Muscle layer of duodenum (tissue), 2 donors: ENCODE measurements at regions not wholly inside any gene's neighbourhood (a gene's known extent, or its start where the extent isn't known, plus 50 kb on each side); places are given as distances from the start of the nearest gene placed in this dataset.

Experiments
- H3K27ac ChIP-seq: one replicate; pipeline ENCODE4 v1.7.0; 2013; ENCODE audit warnings: mild to moderate bottlenecking, low read length
- H3K27me3 ChIP-seq: one replicate; pipeline ENCODE4 v1.7.0; 2013; ENCODE audit warnings: low read depth, mild to moderate bottlenecking, control low read depth, low read length
- H3K36me3 ChIP-seq, 2 donors: one replicate each; pipeline ENCODE4 v1.7.0; 2013; ENCODE audit warnings: low read length in 2 of 2, control low read depth in 1 of 2, mild to moderate bottlenecking in 1 of 2; ENCODE audit not compliant: insufficient read depth in 2 of 2, control insufficient read depth in 1 of 2
- H3K4me1 ChIP-seq, 2 donors: one replicate each; pipeline ENCODE4 v1.7.0; 2013; ENCODE audit warnings: low read length in 2 of 2, mild to moderate bottlenecking in 2 of 2, control low read depth in 1 of 2, moderate library complexity in 1 of 2; ENCODE audit not compliant: insufficient read depth in 2 of 2, control insufficient read depth in 1 of 2
- H3K4me3 ChIP-seq, 2 donors: one replicate each; pipeline ENCODE4 v1.7.0; 2013; ENCODE audit warnings: low read length in 2 of 2, low read depth in 1 of 2, mild to moderate bottlenecking in 1 of 2
- H3K9me3 ChIP-seq, 2 donors: one replicate each; pipeline ENCODE4 v1.7.0; 2013; ENCODE audit warnings: low read length in 2 of 2, control low read depth in 1 of 2, mild to moderate bottlenecking in 1 of 2; ENCODE audit not compliant: control insufficient read depth in 1 of 2
- donor health status: healthy.

GRCh38 chr2:40746191-40746590 is 294.3 kb upstream of the SLC8A1 start:
- Histone ChIP-seq H3K27ac (no peak overlapping the region), H3K27me3 (no peaks in the 10 kb centered on the region), H3K4me1 (no peaks in the 10 kb centered on the region), H3K4me3 (no peak overlapping the region), H3K9me3 (no peaks in the 10 kb centered on the region), H3K36me3 (no peaks in the 10 kb centered on the region)

- no peaks in the 10 kb centered on the region for H3K36me3 ChIP-seq
- H3K27me3 ChIP-seq: no peaks in the 10 kb centered on the region
- H3K27ac ChIP-seq: no peak overlapping the region
- no peak overlapping the region for H3K4me3 ChIP-seq
- H3K9me3 ChIP-seq: no peaks in the 10 kb centered on the region
- no peaks in the 10 kb centered on the region for H3K4me1 ChIP-seq
Observed at GRCh38 chr2:40751981-40752380, 300.1 kb upstream of the SLC8A1 start.

- Histone ChIP-seq H3K4me3 (no peak overlapping the region), H3K36me3 (no peaks in the 10 kb centered on the region), H3K27ac (no peak overlapping the region), H3K4me1 (no peaks in the 10 kb centered on the region), H3K27me3 (no peaks in the 10 kb centered on the region), H3K9me3 (no peaks in the 10 kb centered on the region)
Observed at GRCh38 chr2:40752796-40753195, 300.9 kb upstream of the SLC8A1 start.

GRCh38 chr2:40754912-40755311 is 303.0 kb upstream of the SLC8A1 start:
- Histone ChIP-seq H3K9me3 (no peaks in the 10 kb centered on the region), H3K4me1 (peaks cover 0 to 6% of the 10 kb centered on the region in 2 donors), H3K36me3 (no peaks in the 10 kb centered on the region), H3K27ac (no peak overlapping the region), H3K27me3 (no peaks in the 10 kb centered on the region), H3K4me3 (no peak overlapping the region)

- no peak overlapping the region for H3K4me3 ChIP-seq
- no peaks in the 10 kb centered on the region for H3K36me3 ChIP-seq
- no peak overlapping the region for H3K27ac ChIP-seq
- H3K9me3 ChIP-seq: no peaks in the 10 kb centered on the region
- H3K4me1 ChIP-seq: peaks cover 0 to 6% of the 10 kb centered on the region in 2 donors
- H3K27me3 ChIP-seq: no peaks in the 10 kb centered on the region
Observed at GRCh38 chr2:40758401-40759155, 306.7 kb upstream of the SLC8A1 start.

- H3K9me3 ChIP-seq: no peaks in the 10 kb centered on the region
- H3K36me3 ChIP-seq: no peaks in the 10 kb centered on the region
- peaks cover 0 to 6% of the 10 kb centered on the region in 2 donors for H3K4me1 ChIP-seq
- no peak overlapping the region for H3K27ac ChIP-seq
- no peaks in the 10 kb centered on the region for H3K27me3 ChIP-seq
- H3K4me3 ChIP-seq: no peak overlapping the region
Observed at GRCh38 chr2:40760071-40760666, 308.3 kb upstream of the SLC8A1 start.

GRCh38 chr2:40773291-40773690 is 321.4 kb upstream of the SLC8A1 start:
- H3K36me3 ChIP-seq: no peaks in the 10 kb centered on the region
- H3K4me1 ChIP-seq: no peaks in the 10 kb centered on the region
- H3K4me3 ChIP-seq: no peak overlapping the region
- no peaks in the 10 kb centered on the region for H3K27me3 ChIP-seq
- H3K9me3 ChIP-seq: no peaks in the 10 kb centered on the region
- no peak overlapping the region for H3K27ac ChIP-seq

- Histone ChIP-seq H3K36me3 (no peaks in the 10 kb centered on the region), H3K4me3 (no peak overlapping the region), H3K27me3 (no peaks in the 10 kb centered on the region), H3K4me1 (no peaks in the 10 kb centered on the region), H3K9me3 (no peaks in the 10 kb centered on the region), H3K27ac (no peak overlapping the region)
Observed at GRCh38 chr2:40783704-40784103, 331.8 kb upstream of the SLC8A1 start.

GRCh38 chr2:40786636-40787035 is 334.7 kb upstream of the SLC8A1 start:
- Histone ChIP-seq H3K9me3 (no peaks in the 10 kb centered on the region), H3K4me1 (no peaks in the 10 kb centered on the region), H3K4me3 (no peak overlapping the region), H3K36me3 (no peaks in the 10 kb centered on the region), H3K27ac (no peak overlapping the region), H3K27me3 (no peaks in the 10 kb centered on the region)

- Histone ChIP-seq H3K9me3 (no peaks in the 10 kb centered on the region), H3K36me3 (no peaks in the 10 kb centered on the region), H3K4me3 (no peak overlapping the region), H3K27me3 (no peaks in the 10 kb centered on the region), H3K27ac (no peak overlapping the region), H3K4me1 (no peaks in the 10 kb centered on the region)
Observed at GRCh38 chr2:40797120-40797519, 345.2 kb upstream of the SLC8A1 start.

- Histone ChIP-seq H3K4me3 (no peak overlapping the region), H3K27ac (no peak overlapping the region), H3K27me3 (no peaks in the 10 kb centered on the region), H3K36me3 (no peaks in the 10 kb centered on the region), H3K9me3 (no peaks in the 10 kb centered on the region), H3K4me1 (no peaks in the 10 kb centered on the region)
Observed at GRCh38 chr2:40803900-40804299, 352.0 kb upstream of the SLC8A1 start.

GRCh38 chr2:40809156-40809555 is 357.3 kb upstream of the SLC8A1 start:
- Histone ChIP-seq H3K27me3 (no peaks in the 10 kb centered on the region), H3K9me3 (no peaks in the 10 kb centered on the region), H3K36me3 (no peaks in the 10 kb centered on the region), H3K27ac (no peak overlapping the region), H3K4me1 (no peaks in the 10 kb centered on the region), H3K4me3 (no peak overlapping the region)
